ENCODE measurements at regions not wholly inside any gene's neighbourhood (a gene's known extent, or its start where the extent isn't known, plus 50 kb on each side); places are given as distances from the start of the nearest gene placed in this dataset.
"Not testable (repeated sequence)": the region's sequence is repeated elsewhere in the genome, so short reads cannot be mapped to it uniquely, and the experiment has no call there.

GRCh38 chr3:10644189-10644588 lies 138.8 kb upstream of the ATP2B2 start:
- Histone ChIP-seq H3K4me1 (no peaks in the 10 kb centered on the region), H3K36me3 (no peaks in the 10 kb centered on the region), H3K4me3 (no peak overlapping the region), H3K9me3 (peaks cover 0 to 6% (median 0%) of the 10 kb centered on the region in 3 donors), H3K27me3 (peaks cover 38% of the 10 kb centered on the region), H3K27ac (no peak overlapping the region)
- TF ChIP-seq POLR2A (IDR thresholded peaks at IDR 0.05) (no peak), EP300 (IDR thresholded peaks at IDR 0.05) (no peak), CTCF (IDR thresholded peaks at IDR 0.05) (no peak), POLR2AphosphoS5 (IDR thresholded peaks at IDR 0.05) (no peak)
- 76 to 83% methylated on average over 4 of the region's 4 CpGs for WGBS, 2 donors (ENCODE audit: low coverage in 1 of 2)
- ATAC-seq = no peak

GRCh38 chr3:10645800-10646199 lies 140.4 kb upstream of the ATP2B2 start:
- WGBS, 2 donors (ENCODE audit: low coverage in 1 of 2) = 0 to 33% methylated on average over 1 to 5 of the region's 7 CpGs
- H3K27me3 ChIP-seq = peaks cover 32% of the 10 kb centered on the region
- H3K9me3 ChIP-seq = peaks cover 0 to 6% (median 0%) of the 10 kb centered on the region in 3 donors
- TF ChIP-seq CTCF (IDR thresholded peaks at IDR 0.05) (no peak), POLR2A (IDR thresholded peaks at IDR 0.05) (no peak), POLR2AphosphoS5 (IDR thresholded peaks at IDR 0.05) (no peak), EP300 (IDR thresholded peaks at IDR 0.05) (no peak)
- H3K36me3 ChIP-seq = no peaks in the 10 kb centered on the region
- no peaks in the 10 kb centered on the region for H3K4me1 ChIP-seq
- ATAC-seq = no peak
- H3K4me3 ChIP-seq = no peak overlapping the region
- no peak overlapping the region for H3K27ac ChIP-seq

- peaks cover 29% of the 10 kb centered on the region for H3K27me3 ChIP-seq
- no peak for ATAC-seq
- no peaks in the 10 kb centered on the region for H3K36me3 ChIP-seq
- H3K4me1 ChIP-seq = no peaks in the 10 kb centered on the region
- no peak overlapping the region for H3K4me3 ChIP-seq
- 34 to 52% methylated on average over 5 to 7 of the region's 9 CpGs for WGBS, 2 donors (ENCODE audit: low coverage in 1 of 2)
- no peak overlapping the region for H3K27ac ChIP-seq
- TF ChIP-seq CTCF (IDR thresholded peaks at IDR 0.05) = no peak
- TF ChIP-seq POLR2AphosphoS5 (IDR thresholded peaks at IDR 0.05) = no peak
- TF ChIP-seq EP300 (IDR thresholded peaks at IDR 0.05) = no peak
- TF ChIP-seq POLR2A (IDR thresholded peaks at IDR 0.05) = no peak
- H3K9me3 ChIP-seq = peaks cover 0 to 8% (median 0%) of the 10 kb centered on the region in 3 donors
Measured at GRCh38 chr3:10646531-10647335, 141.3 kb upstream of the ATP2B2 start.

GRCh38 chr3:10647376-10647775 lies 142.0 kb upstream of the ATP2B2 start:
- no peak overlapping the region for H3K27ac ChIP-seq
- no peak for ATAC-seq
- no peaks in the 10 kb centered on the region for H3K4me1 ChIP-seq
- WGBS, 2 donors (ENCODE audit: low coverage in 1 of 2) = 91 to 100% methylated on average over 1 to 2 of the region's 5 CpGs
- peaks cover 23% of the 10 kb centered on the region for H3K27me3 ChIP-seq
- H3K4me3 ChIP-seq = no peak overlapping the region
- no peaks in the 10 kb centered on the region for H3K36me3 ChIP-seq
- TF ChIP-seq CTCF (IDR thresholded peaks at IDR 0.05) = no peak
- no peak for TF ChIP-seq POLR2A (IDR thresholded peaks at IDR 0.05)
- peaks cover 0 to 8% (median 0%) of the 10 kb centered on the region in 3 donors for H3K9me3 ChIP-seq

GRCh38 chr3:10648181-10648580 lies 142.8 kb upstream of the ATP2B2 start:
- WGBS, 2 donors (ENCODE audit: low coverage in 1 of 2) = 63 to 77% methylated on average over 4 of the region's 4 CpGs
- H3K9me3 ChIP-seq = peaks cover 0 to 8% (median 0%) of the 10 kb centered on the region in 3 donors
- ATAC-seq = no peak
- no peak overlapping the region for H3K27ac ChIP-seq
- H3K27me3 ChIP-seq = peaks cover 14% of the 10 kb centered on the region
- no peaks in the 10 kb centered on the region for H3K36me3 ChIP-seq
- no peak overlapping the region for H3K4me3 ChIP-seq
- no peak for TF ChIP-seq POLR2A (IDR thresholded peaks at IDR 0.05)
- no peak for TF ChIP-seq POLR2AphosphoS5 (IDR thresholded peaks at IDR 0.05)
- TF ChIP-seq EP300 (IDR thresholded peaks at IDR 0.05) = no peak
- no peaks in the 10 kb centered on the region for H3K4me1 ChIP-seq

- H3K27me3 ChIP-seq = peaks cover 14% of the 10 kb centered on the region
- H3K36me3 ChIP-seq, ATAC-seq, H3K4me3 ChIP-seq, H3K4me1 ChIP-seq, H3K27ac ChIP-seq, H3K9me3 ChIP-seq: not testable (repeated sequence)
- WGBS, 2 donors (ENCODE audit: low coverage in 1 of 2) = 0 to 80% methylated on average over 1 of the region's 1 CpG
Measured at GRCh38 chr3:10649463-10649862, 144.1 kb upstream of the ATP2B2 start.

Measured in gastroesophageal sphincter (tissue), 4 donors.